ENCODE measurements at regions not wholly inside any gene's neighbourhood (a gene's known extent, or its start where the extent isn't known, plus 50 kb on each side); places are given as distances from the start of the nearest gene placed in this dataset.
"Not testable (repeated sequence)": the region's sequence is repeated elsewhere in the genome, so short reads cannot be mapped to it uniquely, and the experiment has no call there.

- no peak for DNase-seq
- intact Hi-C loops (cut with DNase I) = no loop called here
These were observed 51.8 kb downstream of the ASCL4 start for GRCh38 chr12:107826276-107826675.

GRCh38 chr12:107829271-107829670 is 54.8 kb downstream of the ASCL4 start:
- DNase-seq = no peak
- intact Hi-C loops (cut with DNase I) = no loop called here

GRCh38 chr12:107832441-107832840 is 57.9 kb downstream of the ASCL4 start:
- intact Hi-C loops (cut with DNase I) = no loop called here
- no peak for DNase-seq

- intact Hi-C loops (cut with DNase I) = no loop called here
- no peak for DNase-seq
These were observed 65.7 kb downstream of the ASCL4 start for GRCh38 chr12:107840186-107840585.

- peak in 6 of 10 donors; percentile 17 to 89 (median 54) for DNase-seq
- intact Hi-C loops (cut with DNase I) = no loop called here
These were observed 69.1 kb downstream of the ASCL4 start for GRCh38 chr12:107843351-107844311.

- intact Hi-C loops (cut with DNase I) = no loop called here
These were observed 69.9 kb downstream of the ASCL4 start for GRCh38 chr12:107844312-107844921.

GRCh38 chr12:107845226-107845979 is 70.9 kb downstream of the ASCL4 start:
- peak in 1 of 10 donors; percentile 69 for DNase-seq
- intact Hi-C loops (cut with DNase I) = no loop called here

More at GRCh38 chr12:107844312-107844921, 69.9 kb downstream of the ASCL4 start:
- DNase-seq = peak in 6 of 10 donors; percentile 15 to 86 (median 30)

GRCh38 chr12:107845980-107846659 is 71.6 kb downstream of the ASCL4 start:
- DNase-seq = peak in 1 of 10 donors; percentile 84
- intact Hi-C loops (cut with DNase I) = no loop called here

GRCh38 chr12:107847430-107847829 is 72.9 kb downstream of the ASCL4 start:
- intact Hi-C loops (cut with DNase I) = no loop called here
- no peak for DNase-seq

GRCh38 chr12:107847830-107848229 is 73.3 kb downstream of the ASCL4 start:
- intact Hi-C loops (cut with DNase I) = no loop called here
- DNase-seq = peak in 1 of 10 donors; percentile 78

GRCh38 chr12:107853479-107853878 is 79.0 kb downstream of the ASCL4 start:
- no peak for DNase-seq
- intact Hi-C loops (cut with DNase I) = no loop called here

GRCh38 chr12:107855471-107855870 is 81.0 kb downstream of the ASCL4 start:
- intact Hi-C loops (cut with DNase I) = no loop called here
- no peak for DNase-seq

- intact Hi-C loops (cut with DNase I) = no loop called here
- DNase-seq = no peak
These were observed 81.6 kb downstream of the ASCL4 start for GRCh38 chr12:107856096-107856495.

GRCh38 chr12:107857191-107857590 is 82.7 kb downstream of the ASCL4 start:
- intact Hi-C loops (cut with DNase I) = no loop called here
- DNase-seq = no peak

- intact Hi-C loops (cut with DNase I) = no loop called here
- DNase-seq = no peak
These were observed 84.9 kb downstream of the ASCL4 start for GRCh38 chr12:107859367-107859766.

- intact Hi-C loops (cut with DNase I) = no loop called here
These were observed 89.7 kb downstream of the ASCL4 start for GRCh38 chr12:107864235-107864634.

GRCh38 chr12:107864727-107865126 is 90.2 kb downstream of the ASCL4 start:
- intact Hi-C loops (cut with DNase I); DNase-seq: not testable (repeated sequence)

More at GRCh38 chr12:107864235-107864634, 89.7 kb downstream of the ASCL4 start:
- peak in 1 of 10 donors; percentile 71 for DNase-seq

- intact Hi-C loops (cut with DNase I) = no loop called here
- DNase-seq = no peak
These were observed 98.7 kb downstream of the ASCL4 start for GRCh38 chr12:107873223-107873622.

GRCh38 chr12:107875786-107876185 is 101.3 kb downstream of the ASCL4 start:
- intact Hi-C loops (cut with DNase I) = no loop called here
- DNase-seq = no peak

Data from posterior cingulate gyrus (tissue), 11 donors.